ENCODE measurements at regions not wholly inside any gene's neighbourhood (a gene's known extent, or its start where the extent isn't known, plus 50 kb on each side); places are given as distances from the start of the nearest gene placed in this dataset.
"Not testable (repeated sequence)": the region's sequence is repeated elsewhere in the genome, so short reads cannot be mapped to it uniquely, and the experiment has no call there.

- no peak for TF ChIP-seq CTCF (conservative IDR thresholded peaks at IDR 0.05; ENCODE audit: low read length)
- DNase-seq (ENCODE audit: low read depth): no peak
- no peak overlapping the region for H3K4me3 ChIP-seq (ENCODE audit: low read length)
Observed at GRCh38 chr2:194686569-194686968, 970.5 kb upstream of the SLC39A10 start.

DNA sequence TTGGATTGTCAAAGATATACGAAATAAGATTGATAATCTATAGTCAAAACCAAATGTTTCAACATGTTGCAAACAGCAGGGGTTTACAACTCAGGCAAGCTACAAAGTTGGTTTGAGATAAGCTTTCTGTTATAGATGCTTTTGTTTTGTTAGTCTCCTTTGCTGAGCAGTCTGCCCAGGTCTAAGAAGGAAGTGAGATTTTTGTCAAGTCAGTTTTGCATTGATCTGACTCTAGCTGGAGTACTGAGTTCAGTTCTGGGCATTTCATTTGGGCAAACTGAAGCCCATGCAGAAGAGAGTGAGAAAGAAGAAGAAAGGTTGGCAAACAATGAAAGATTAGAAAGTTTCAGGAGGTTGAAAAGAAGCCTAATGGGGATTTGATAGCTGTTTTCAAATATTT is 983.0 kb upstream of the SLC39A10 start:
- no peak for TF ChIP-seq CTCF (conservative IDR thresholded peaks at IDR 0.05; ENCODE audit: low read length)
- DNase-seq (ENCODE audit: low read depth): no peak
- no peak overlapping the region for H3K4me3 ChIP-seq (ENCODE audit: low read length)

DNA sequence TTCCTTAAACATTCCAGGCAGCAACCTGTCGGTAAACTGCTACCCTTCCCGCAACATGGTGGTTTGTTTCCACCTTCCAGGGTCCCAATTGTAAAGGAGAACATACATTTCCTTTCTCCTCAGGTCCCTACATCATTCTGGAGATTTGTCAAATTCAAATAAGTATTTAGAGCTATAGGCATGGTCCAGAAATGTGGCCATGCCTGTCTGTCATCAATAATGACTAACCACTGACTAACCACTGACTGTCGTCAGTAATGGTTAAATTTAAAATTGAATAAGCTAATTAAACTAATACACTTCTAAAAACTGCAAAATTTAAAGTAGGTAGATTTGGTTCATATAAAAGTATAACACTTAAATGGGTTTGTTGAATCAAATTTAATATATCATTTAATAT is 984.0 kb upstream of the SLC39A10 start:
- no peak for DNase-seq (ENCODE audit: low read depth)
- no peak for TF ChIP-seq CTCF (conservative IDR thresholded peaks at IDR 0.05; ENCODE audit: low read length)
- H3K4me3 ChIP-seq (ENCODE audit: low read length): no peak overlapping the region

DNA sequence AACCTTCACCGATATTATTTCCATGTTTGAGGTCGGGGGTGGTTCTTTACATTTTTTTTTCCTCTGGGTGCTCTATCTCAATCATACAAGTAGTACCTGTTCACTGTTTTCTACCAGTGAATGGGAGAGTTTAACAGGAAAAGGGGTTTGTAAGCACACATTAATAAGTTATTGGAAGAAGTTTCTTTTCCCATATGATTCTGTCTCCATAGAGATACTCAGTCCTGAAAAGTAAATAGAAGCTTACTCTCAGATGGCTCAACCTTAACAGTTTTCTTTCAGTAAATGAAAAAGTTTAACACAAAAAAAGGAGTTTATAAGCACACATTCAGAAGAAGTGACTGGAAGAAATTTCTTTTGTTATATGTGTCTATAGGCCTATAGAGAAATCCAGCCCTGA is 995.6 kb upstream of the SLC39A10 start:
- TF ChIP-seq CTCF (conservative IDR thresholded peaks at IDR 0.05; ENCODE audit: low read length): no peak
- DNase-seq (ENCODE audit: low read depth): no peak
- no peak overlapping the region for H3K4me3 ChIP-seq (ENCODE audit: low read length)

- H3K4me3 ChIP-seq (ENCODE audit: low read length); DNase-seq (ENCODE audit: low read depth): not testable (repeated sequence)
Observed at GRCh38 chr2:194639057-194639456, 1018.0 kb upstream of the SLC39A10 start.

DNA sequence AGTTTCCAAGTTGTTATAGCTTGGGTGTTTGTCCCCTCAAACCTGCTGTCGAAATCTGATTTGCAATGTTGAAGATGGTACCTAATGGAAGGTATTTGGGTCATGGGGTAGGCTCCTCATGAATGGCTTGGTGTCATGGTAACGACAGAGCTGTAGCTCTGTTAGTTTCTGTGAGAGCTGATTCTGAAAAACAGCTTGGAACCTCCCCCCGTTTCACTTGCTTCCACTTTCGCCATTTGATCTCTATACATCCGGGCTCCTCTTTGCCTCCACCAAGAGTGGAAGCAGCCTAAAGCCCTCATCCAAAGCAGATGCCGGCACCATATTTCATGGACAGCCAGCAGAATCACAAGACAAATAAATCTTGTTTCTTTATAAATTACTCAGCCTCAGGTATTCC is 1035.1 kb upstream of the SLC39A10 start:
- no peak for DNase-seq (ENCODE audit: low read depth)
- no peak for TF ChIP-seq CTCF (conservative IDR thresholded peaks at IDR 0.05; ENCODE audit: low read length)
- no peak overlapping the region for H3K4me3 ChIP-seq (ENCODE audit: low read length)

GRCh38 chr2:194619366-194619765 is 1037.7 kb upstream of the SLC39A10 start:
- no peak overlapping the region for H3K4me3 ChIP-seq (ENCODE audit: low read length)
- no peak for DNase-seq (ENCODE audit: low read depth)
- no peak for TF ChIP-seq CTCF (conservative IDR thresholded peaks at IDR 0.05; ENCODE audit: low read length)

GRCh38 chr2:194618432-194618831 is 1038.6 kb upstream of the SLC39A10 start:
- TF ChIP-seq CTCF (conservative IDR thresholded peaks at IDR 0.05; ENCODE audit: low read length): no peak
- no peak overlapping the region for H3K4me3 ChIP-seq (ENCODE audit: low read length)
- DNase-seq (ENCODE audit: low read depth): no peak
